ENCODE measurements at regions not wholly inside any gene's neighbourhood (a gene's known extent, or its start where the extent isn't known, plus 50 kb on each side); places are given as distances from the start of the nearest gene placed in this dataset.

DNA sequence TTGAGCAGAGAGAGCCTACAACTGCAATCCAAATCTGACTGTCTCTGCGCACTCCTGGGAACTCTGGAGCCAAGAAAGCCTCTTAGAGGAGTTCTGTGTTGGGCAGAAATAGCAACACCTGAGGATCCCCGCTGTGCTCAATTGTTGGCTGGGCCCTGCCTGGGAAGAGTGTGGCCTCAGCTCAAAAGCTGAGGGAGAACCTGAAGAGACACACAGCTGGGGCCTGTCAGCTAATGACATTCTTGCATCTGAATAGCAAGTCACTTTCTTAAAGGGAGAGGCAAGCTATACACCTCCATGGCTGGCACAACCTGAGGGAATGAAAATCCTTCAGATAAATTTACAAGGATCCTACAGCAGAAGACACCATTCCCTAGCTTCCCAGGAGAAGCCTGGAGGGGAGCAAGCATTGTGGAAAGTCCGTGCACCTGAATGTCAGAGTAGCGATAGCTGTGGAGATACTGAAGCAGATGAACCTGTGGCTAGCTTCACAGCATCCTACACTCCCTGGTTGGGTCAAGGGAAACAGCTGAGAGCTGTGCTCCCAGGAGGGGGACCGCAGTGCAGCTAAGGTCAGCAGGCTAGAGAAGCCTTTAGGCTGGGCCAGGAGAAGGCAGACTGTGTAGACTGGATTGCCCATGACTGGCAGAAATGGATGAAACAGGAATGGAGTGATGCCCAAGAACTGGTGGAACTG is 159.9 kb upstream of the PFN2 start:
- H3K4me1 Mint-ChIP-seq: peaks cover 3% of the 10 kb centered on the region
- intact Hi-C loops (cut with micrococcal nuclease): no loop called here
- H3K27ac Mint-ChIP-seq: no peak overlapping the region

GRCh38 chr3:150129166-150129565 is 158.5 kb upstream of the PFN2 start:
- no peaks in the 10 kb centered on the region for H3K79me2 ChIP-seq (ENCODE audit: insufficient read depth, low read length)
- H3K4me2 ChIP-seq (replicated peaks; ENCODE audit: extremely low read depth, low read length, poor library complexity, severe bottlenecking): no peak overlapping the region
- no peak overlapping the region for H3K27ac Mint-ChIP-seq
- TF ChIP-seq CTCF (IDR thresholded peaks at IDR 0.05): no peak
- H3K27me3 Mint-ChIP-seq (ENCODE audit: low read depth in 3 of 3): peaks cover 2 to 4% (median 2%) of the 10 kb centered on the region in 3 donors
- H3K27me3 ChIP-seq (ENCODE audit: control insufficient read depth in 2 of 2, insufficient read depth in 2 of 2, low read length in 2 of 2): no peaks in the 10 kb centered on the region
- H3K4me1 ChIP-seq (ENCODE audit: control insufficient read depth in 1 of 2, insufficient read depth in 2 of 2, low read length in 2 of 2): no peaks in the 10 kb centered on the region
- H2AFZ ChIP-seq (ENCODE audit: insufficient read depth, low read depth, low read length, poor library complexity, severe bottlenecking): no peak overlapping the region
- H3K9me3 ChIP-seq (replicated peaks in 1 of 2; ENCODE audit: control insufficient read depth in 1 of 2, insufficient read depth in 1 of 2, low read length in 2 of 2): no peaks in the 10 kb centered on the region
- intact Hi-C loops (cut with micrococcal nuclease): no loop called here
- no peak overlapping the region for H3K4me3 ChIP-seq (replicated peaks in 1 of 3; ENCODE audit: low read depth in 2 of 3, low read length in 3 of 3)
- 80% methylated on average over 1 of the region's 4 CpGs for WGBS (ENCODE audit: insufficient coverage)
- no peak for DNase-seq
- H4K20me1 ChIP-seq (ENCODE audit: insufficient read depth, low read length): no peaks in the 10 kb centered on the region
- H3K36me3 ChIP-seq (replicated peaks in 1 of 2; ENCODE audit: control insufficient read depth in 1 of 2, insufficient read depth in 2 of 2, low read length in 2 of 2): no peaks in the 10 kb centered on the region
- H3K4me3 Mint-ChIP-seq: no peak overlapping the region
- H3K9me3 Mint-ChIP-seq: peaks cover 0 to 7% (median 0%) of the 10 kb centered on the region in 7 donors
- H3K36me3 Mint-ChIP-seq: no peaks in the 10 kb centered on the region
- peaks cover 3% of the 10 kb centered on the region for H3K4me1 Mint-ChIP-seq
- no peak overlapping the region for H3K27ac ChIP-seq (ENCODE audit: low read depth in 1 of 2, low read length in 2 of 2)
- H3K9ac ChIP-seq (ENCODE audit: insufficient read depth, low read length, poor library complexity, severe bottlenecking): no peak overlapping the region

More for the DNA sequence above, 159.9 kb upstream of the PFN2 start:
- Mint-ChIP-seq H3K27me3 (ENCODE audit: low read depth in 3 of 3) (peaks cover 2 to 4% (median 4%) of the 10 kb centered on the region in 3 donors), H3K9me3 (peaks cover 0 to 7% (median 0%) of the 10 kb centered on the region in 7 donors), H3K4me3 (no peak overlapping the region), H3K36me3 (no peaks in the 10 kb centered on the region)
- Histone ChIP-seq H3K27ac (ENCODE audit: low read depth in 1 of 2, low read length in 2 of 2) (no peak overlapping the region), H3K9me3 (replicated peaks in 1 of 2; ENCODE audit: control insufficient read depth in 1 of 2, insufficient read depth in 1 of 2, low read length in 2 of 2) (no peaks in the 10 kb centered on the region), H3K4me3 (replicated peaks in 1 of 3; ENCODE audit: low read depth in 2 of 3, low read length in 3 of 3) (no peak overlapping the region), H2AFZ (ENCODE audit: insufficient read depth, low read depth, low read length, poor library complexity, severe bottlenecking) (no peak overlapping the region), H3K27me3 (ENCODE audit: control insufficient read depth in 2 of 2, insufficient read depth in 2 of 2, low read length in 2 of 2) (no peaks in the 10 kb centered on the region), H3K4me2 (replicated peaks; ENCODE audit: extremely low read depth, low read length, poor library complexity, severe bottlenecking) (no peak overlapping the region), H3K9ac (ENCODE audit: insufficient read depth, low read length, poor library complexity, severe bottlenecking) (no peak overlapping the region), H4K20me1 (ENCODE audit: insufficient read depth, low read length) (no peaks in the 10 kb centered on the region), H3K4me1 (ENCODE audit: control insufficient read depth in 1 of 2, insufficient read depth in 2 of 2, low read length in 2 of 2) (no peaks in the 10 kb centered on the region), H3K36me3 (replicated peaks in 1 of 2; ENCODE audit: control insufficient read depth in 1 of 2, insufficient read depth in 2 of 2, low read length in 2 of 2) (no peaks in the 10 kb centered on the region), H3K79me2 (ENCODE audit: insufficient read depth, low read length) (no peaks in the 10 kb centered on the region)
- 95% methylated on average over 3 of the region's 5 CpGs for WGBS (ENCODE audit: insufficient coverage)
- DNase-seq: no peak
- TF ChIP-seq CTCF (IDR thresholded peaks at IDR 0.05): no peak

Measured in CD14-positive monocyte (primary cell).